ENCODE measurements at regions not wholly inside any gene's neighbourhood (a gene's known extent, or its start where the extent isn't known, plus 50 kb on each side); places are given as distances from the start of the nearest gene placed in this dataset.

DNA sequence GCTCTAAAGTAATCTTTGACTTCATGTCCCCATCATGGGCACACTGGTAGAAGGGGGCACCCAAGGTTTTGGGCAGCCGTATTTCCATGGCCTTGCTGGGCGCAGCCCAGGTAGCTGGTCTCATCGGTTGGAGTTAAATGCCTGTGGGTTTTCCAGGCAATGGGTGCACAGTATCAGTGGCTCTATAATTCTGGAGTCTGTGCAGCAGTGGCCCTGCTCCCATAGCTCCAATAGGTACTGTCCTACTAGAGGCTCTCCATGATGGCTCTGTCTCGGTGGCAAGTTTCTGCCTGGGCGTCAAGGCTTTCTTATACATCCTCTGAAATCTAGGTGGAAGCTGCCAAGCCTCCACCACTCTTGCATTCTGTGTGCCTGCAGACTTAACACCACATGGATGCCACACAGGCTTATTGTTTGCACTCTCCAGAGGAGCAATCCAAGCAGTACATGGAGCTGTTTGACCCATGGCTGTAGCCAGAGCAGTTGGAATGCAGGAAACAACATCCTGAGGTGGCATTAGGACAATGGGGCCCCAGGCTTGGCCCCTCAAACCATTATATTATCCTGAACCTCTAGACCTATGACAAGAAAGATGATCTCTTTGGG, 60.5 kb upstream of the UGT8 start:
- no peak for DNase-seq (ENCODE audit: low read depth)
- no peak overlapping the region for H3K4me3 ChIP-seq (ENCODE audit: low read depth, low read length)
- TF ChIP-seq CTCF (conservative IDR thresholded peaks at IDR 0.05; ENCODE audit: low read depth, low read length): no peak

DNA sequence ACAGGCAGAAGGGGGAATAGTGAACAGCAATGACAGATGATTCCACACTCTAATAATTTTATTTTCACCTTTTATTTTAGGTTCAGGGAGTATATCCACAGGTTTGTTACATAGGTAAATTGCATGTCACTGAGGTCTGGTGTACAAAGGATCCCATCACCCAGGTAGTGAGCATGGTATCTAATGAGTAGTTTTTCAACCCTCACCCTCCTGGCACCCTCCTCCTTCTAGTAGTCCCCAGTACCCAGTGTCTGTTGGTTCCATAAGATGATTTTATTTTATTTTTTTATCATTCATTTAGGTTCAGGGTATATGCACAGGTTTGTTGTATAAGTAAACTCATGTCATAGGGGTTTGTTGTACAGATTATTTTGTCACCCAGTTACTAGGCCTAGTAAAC, 58.6 kb upstream of the UGT8 start:
- no peak for DNase-seq (ENCODE audit: low read depth)
- TF ChIP-seq CTCF (conservative IDR thresholded peaks at IDR 0.05; ENCODE audit: low read depth, low read length): no peak

GRCh38 chr4:114547340-114548134, 51.1 kb upstream of the UGT8 start:
- no peak for TF ChIP-seq CTCF (conservative IDR thresholded peaks at IDR 0.05; ENCODE audit: low read depth, low read length)
- no peak overlapping the region for H3K4me3 ChIP-seq (ENCODE audit: low read depth, low read length)
- DNase-seq (ENCODE audit: low read depth): no peak

More for the DNA sequence above, 58.6 kb upstream of the UGT8 start:
- no peak overlapping the region for H3K4me3 ChIP-seq (ENCODE audit: low read depth, low read length)
